ENCODE measurements at regions not wholly inside any gene's neighbourhood (a gene's known extent, or its start where the extent isn't known, plus 50 kb on each side); places are given as distances from the start of the nearest gene placed in this dataset.
A peak's percentile ranks its signal among the peaks of the same experiment; 100 is the strongest.

DNA sequence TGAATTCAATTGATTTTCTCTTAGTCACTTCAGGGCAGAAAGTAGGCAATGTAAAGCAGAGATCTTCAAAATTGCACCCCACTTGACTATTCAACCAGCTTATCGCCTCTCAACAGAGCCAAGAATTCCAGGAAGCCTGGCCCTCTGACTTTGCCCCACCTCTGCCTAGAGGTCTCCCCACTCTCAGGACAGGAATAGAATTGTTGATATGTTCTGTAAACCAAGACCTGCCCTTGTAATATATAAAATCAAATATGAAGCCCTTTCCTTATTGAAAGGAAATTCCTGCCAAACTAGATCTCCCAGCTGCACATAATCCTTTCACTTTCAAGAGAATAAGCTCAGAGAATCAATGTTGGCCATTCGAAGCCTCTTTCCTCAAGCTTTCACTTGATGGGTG lies 116.1 kb upstream of the DPT start:
- no peak for TF ChIP-seq CTCF (IDR thresholded peaks at IDR 0.05; ENCODE audit: borderline replicate concordance, extremely low read depth, insufficient read depth)
- FAIRE-seq: no peak
- H3K9ac ChIP-seq (ENCODE audit: low read length in 3 of 3): no peak overlapping the region
- no peaks in the 10 kb centered on the region for H3K9me3 ChIP-seq (ENCODE audit: control insufficient read depth in 2 of 3, insufficient read depth in 1 of 3, low read length in 3 of 3)
- H3K27me3 ChIP-seq (ENCODE audit: control insufficient read depth, insufficient read depth, low read length): no peaks in the 10 kb centered on the region
- H3K4me3 ChIP-seq (ENCODE audit: low read length in 3 of 3): no peak overlapping the region
- H3K27ac ChIP-seq (ENCODE audit: low read depth in 2 of 2, low read length in 2 of 2): no peak overlapping the region
- intact Hi-C loops (cut with DNase I): no loop called here
- no peak for DNase-seq
- H3K36me3 ChIP-seq (ENCODE audit: control insufficient read depth in 2 of 3, insufficient read depth in 3 of 3, low read length in 3 of 3): no peaks in the 10 kb centered on the region
- H3K4me1 ChIP-seq (ENCODE audit: control insufficient read depth in 2 of 3, insufficient read depth in 2 of 3, low read depth in 1 of 3, low read length in 3 of 3): no peaks in the 10 kb centered on the region

- no peak for TF ChIP-seq CTCF (IDR thresholded peaks at IDR 0.05; ENCODE audit: borderline replicate concordance, extremely low read depth, insufficient read depth)
- no peak for FAIRE-seq
Observed at GRCh38 chr1:168848051-168848450, 119.0 kb upstream of the DPT start.

DNA sequence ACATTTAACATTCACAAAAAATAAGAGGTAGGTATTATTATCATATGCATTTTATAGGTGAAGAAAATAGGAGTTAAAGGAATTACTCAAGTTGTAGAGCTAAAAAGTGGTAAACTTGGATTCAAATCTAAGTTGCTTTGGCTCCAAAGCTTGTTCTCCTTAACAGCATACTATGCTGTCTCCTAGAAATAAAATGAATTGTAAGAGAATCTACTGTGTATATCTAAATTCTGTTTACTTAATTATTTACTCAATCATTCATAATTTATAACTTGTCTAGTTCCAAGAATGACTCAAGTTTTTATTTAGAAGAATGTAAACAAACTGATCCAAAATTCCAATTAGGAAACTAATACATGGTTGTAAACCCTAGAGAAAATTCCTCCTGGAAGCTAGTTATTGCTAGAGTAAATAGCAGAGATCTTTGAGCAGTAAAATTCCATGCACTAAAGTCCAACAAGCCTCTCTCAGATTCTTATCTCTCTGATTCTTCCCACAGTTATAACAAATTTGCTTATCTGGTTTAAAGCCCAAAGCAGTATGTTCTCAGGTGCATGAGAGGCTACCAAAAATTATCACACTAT lies 132.5 kb upstream of the DPT start:
- H3K27ac ChIP-seq (ENCODE audit: low read depth in 2 of 2, low read length in 2 of 2): no peak overlapping the region
- no peak for TF ChIP-seq CTCF (IDR thresholded peaks at IDR 0.05; ENCODE audit: borderline replicate concordance, extremely low read depth, insufficient read depth)
- DNase-seq (no peak), FAIRE-seq (no peak)
- H3K27me3 ChIP-seq (ENCODE audit: control insufficient read depth, insufficient read depth, low read length): no peaks in the 10 kb centered on the region
- no peak overlapping the region for H3K9ac ChIP-seq (ENCODE audit: low read length in 3 of 3)
- no peaks in the 10 kb centered on the region for H3K36me3 ChIP-seq (ENCODE audit: control insufficient read depth in 2 of 3, insufficient read depth in 3 of 3, low read length in 3 of 3)
- no peaks in the 10 kb centered on the region for H3K9me3 ChIP-seq (ENCODE audit: control insufficient read depth in 2 of 3, insufficient read depth in 1 of 3, low read length in 3 of 3)
- H3K4me3 ChIP-seq (ENCODE audit: low read length in 3 of 3): no peak overlapping the region
- H3K4me1 ChIP-seq (ENCODE audit: control insufficient read depth in 2 of 3, insufficient read depth in 2 of 3, low read depth in 1 of 3, low read length in 3 of 3): peaks cover 0 to 5% (median 0%) of the 10 kb centered on the region in 3 donors
- intact Hi-C loops (cut with DNase I): no loop called here

More at GRCh38 chr1:168848051-168848450, 119.0 kb upstream of the DPT start:
- Histone ChIP-seq H3K4me3 (ENCODE audit: low read length in 3 of 3) (no peak overlapping the region), H3K9ac (ENCODE audit: low read length in 3 of 3) (no peak overlapping the region), H3K27me3 (ENCODE audit: control insufficient read depth, insufficient read depth, low read length) (no peaks in the 10 kb centered on the region), H3K27ac (ENCODE audit: low read depth in 2 of 2, low read length in 2 of 2) (no peak overlapping the region), H3K36me3 (ENCODE audit: control insufficient read depth in 2 of 3, insufficient read depth in 3 of 3, low read length in 3 of 3) (no peaks in the 10 kb centered on the region), H3K4me1 (ENCODE audit: control insufficient read depth in 2 of 3, insufficient read depth in 2 of 3, low read depth in 1 of 3, low read length in 3 of 3) (no peaks in the 10 kb centered on the region), H3K9me3 (ENCODE audit: control insufficient read depth in 2 of 3, insufficient read depth in 1 of 3, low read length in 3 of 3) (no peaks in the 10 kb centered on the region)
- intact Hi-C loops (cut with DNase I): no loop called here
- no peak for DNase-seq

GRCh38 chr1:168863772-168864171 lies 134.8 kb upstream of the DPT start:
- Histone ChIP-seq H3K4me1 (ENCODE audit: control insufficient read depth in 2 of 3, insufficient read depth in 2 of 3, low read depth in 1 of 3, low read length in 3 of 3) (peaks cover 0 to 5% (median 2%) of the 10 kb centered on the region in 3 donors), H3K4me3 (ENCODE audit: low read length in 3 of 3) (no peak overlapping the region), H3K27me3 (ENCODE audit: control insufficient read depth, insufficient read depth, low read length) (no peaks in the 10 kb centered on the region), H3K9me3 (ENCODE audit: control insufficient read depth in 2 of 3, insufficient read depth in 1 of 3, low read length in 3 of 3) (no peaks in the 10 kb centered on the region), H3K9ac (ENCODE audit: low read length in 3 of 3) (no peak overlapping the region), H3K36me3 (ENCODE audit: control insufficient read depth in 2 of 3, insufficient read depth in 3 of 3, low read length in 3 of 3) (no peaks in the 10 kb centered on the region), H3K27ac (ENCODE audit: low read depth in 2 of 2, low read length in 2 of 2) (peak overlapping the region in 1 of 2 donors; percentile 8)
- intact Hi-C loops (cut with DNase I): no loop called here
- FAIRE-seq (no peak), DNase-seq (peak in 2 of 5 donors; percentile 29 to 58)
- no peak for TF ChIP-seq CTCF (IDR thresholded peaks at IDR 0.05; ENCODE audit: borderline replicate concordance, extremely low read depth, insufficient read depth)

Measured in kidney (tissue), 13 donors.